ENCODE measurements at regions not wholly inside any gene's neighbourhood (a gene's known extent, or its start where the extent isn't known, plus 50 kb on each side); places are given as distances from the start of the nearest gene placed in this dataset.

GRCh38 chr20:6577451-6577850, 190.0 kb upstream of the BMP2 start:
- ATAC-seq (no peak), DNase-seq (ENCODE audit: low spot score) (no peak)
- Mint-ChIP-seq H3K27me3 (peaks cover 10 to 11% of the 10 kb centered on the region in 2 donors), H3K4me1 (ENCODE audit: low read depth in 2 of 2) (no peaks in the 10 kb centered on the region), H3K4me3 (no peak overlapping the region), H3K36me3 (no peaks in the 10 kb centered on the region), H3K9me3 (peaks cover 5% of the 10 kb centered on the region), H3K27ac (no peak overlapping the region)

- DNase-seq (ENCODE audit: low spot score) (no peak), ATAC-seq (no peak)
- Mint-ChIP-seq H3K27me3 (peaks cover 8 to 11% of the 10 kb centered on the region in 2 donors), H3K27ac (no peak overlapping the region), H3K9me3 (peaks cover 5% of the 10 kb centered on the region), H3K4me3 (no peak overlapping the region), H3K4me1 (ENCODE audit: low read depth in 2 of 2) (no peaks in the 10 kb centered on the region), H3K36me3 (no peaks in the 10 kb centered on the region)
Observed at GRCh38 chr20:6576726-6577125, 190.8 kb upstream of the BMP2 start.

- no peaks in the 10 kb centered on the region for H3K36me3 Mint-ChIP-seq
- H3K27ac Mint-ChIP-seq: no peak overlapping the region
- peaks cover 5% of the 10 kb centered on the region for H3K9me3 Mint-ChIP-seq
- DNase-seq (ENCODE audit: low spot score): no peak
- H3K4me1 Mint-ChIP-seq (ENCODE audit: low read depth in 2 of 2): no peaks in the 10 kb centered on the region
- peaks cover 8 to 11% of the 10 kb centered on the region in 2 donors for H3K27me3 Mint-ChIP-seq
- no peak for ATAC-seq
- no peak overlapping the region for H3K4me3 Mint-ChIP-seq
Observed at GRCh38 chr20:6575912-6576401, 191.5 kb upstream of the BMP2 start.

GRCh38 chr20:6566821-6567220, 200.7 kb upstream of the BMP2 start:
- Mint-ChIP-seq H3K27ac (no peak overlapping the region), H3K9me3 (peaks cover 5% of the 10 kb centered on the region), H3K36me3 (no peaks in the 10 kb centered on the region), H3K4me1 (ENCODE audit: low read depth in 2 of 2) (no peaks in the 10 kb centered on the region), H3K4me3 (no peak overlapping the region), H3K27me3 (peaks cover 7 to 20% of the 10 kb centered on the region in 2 donors)
- no peak for ATAC-seq
- DNase-seq (ENCODE audit: low spot score): no peak

GRCh38 chr20:6562111-6562510, 205.4 kb upstream of the BMP2 start:
- H3K27me3 Mint-ChIP-seq: peaks cover 0 to 5% of the 10 kb centered on the region in 2 donors
- no peak overlapping the region for H3K4me3 Mint-ChIP-seq
- no peaks in the 10 kb centered on the region for H3K9me3 Mint-ChIP-seq
- no peaks in the 10 kb centered on the region for H3K36me3 Mint-ChIP-seq
- ATAC-seq (no peak), DNase-seq (ENCODE audit: low spot score) (no peak)
- H3K27ac Mint-ChIP-seq: no peak overlapping the region
- H3K4me1 Mint-ChIP-seq (ENCODE audit: low read depth in 2 of 2): no peaks in the 10 kb centered on the region

GRCh38 chr20:6560978-6561377, 206.5 kb upstream of the BMP2 start:
- peaks cover 0 to 8% of the 10 kb centered on the region in 2 donors for H3K27me3 Mint-ChIP-seq
- H3K4me1 Mint-ChIP-seq (ENCODE audit: low read depth in 2 of 2): no peaks in the 10 kb centered on the region
- H3K9me3 Mint-ChIP-seq: peaks cover 4% of the 10 kb centered on the region
- no peaks in the 10 kb centered on the region for H3K36me3 Mint-ChIP-seq
- no peak overlapping the region for H3K4me3 Mint-ChIP-seq
- DNase-seq (ENCODE audit: low spot score) (no peak), ATAC-seq (no peak)
- no peak overlapping the region for H3K27ac Mint-ChIP-seq

GRCh38 chr20:6559791-6560190, 207.7 kb upstream of the BMP2 start:
- H3K4me3 Mint-ChIP-seq: no peak overlapping the region
- H3K36me3 Mint-ChIP-seq: no peaks in the 10 kb centered on the region
- peaks cover 4% of the 10 kb centered on the region for H3K9me3 Mint-ChIP-seq
- ATAC-seq: no peak
- H3K27me3 Mint-ChIP-seq: peaks cover 0 to 9% of the 10 kb centered on the region in 2 donors
- DNase-seq (ENCODE audit: low spot score): no peak
- H3K4me1 Mint-ChIP-seq (ENCODE audit: low read depth in 2 of 2): no peaks in the 10 kb centered on the region
- no peak overlapping the region for H3K27ac Mint-ChIP-seq

- DNase-seq (ENCODE audit: low spot score) (no peak), ATAC-seq (no peak)
- Mint-ChIP-seq H3K4me3 (no peak overlapping the region), H3K27ac (no peak overlapping the region), H3K4me1 (ENCODE audit: low read depth in 2 of 2) (no peaks in the 10 kb centered on the region), H3K9me3 (peaks cover 4% of the 10 kb centered on the region), H3K27me3 (peaks cover 0 to 10% of the 10 kb centered on the region in 2 donors), H3K36me3 (no peaks in the 10 kb centered on the region)
Observed at GRCh38 chr20:6558341-6558740, 209.1 kb upstream of the BMP2 start.

- Mint-ChIP-seq H3K4me1 (ENCODE audit: low read depth in 2 of 2) (no peaks in the 10 kb centered on the region), H3K36me3 (no peaks in the 10 kb centered on the region), H3K27ac (no peak overlapping the region), H3K9me3 (peaks cover 6% of the 10 kb centered on the region), H3K4me3 (no peak overlapping the region), H3K27me3 (peaks cover 0 to 4% of the 10 kb centered on the region in 2 donors)
- DNase-seq (ENCODE audit: low spot score): no peak
- no peak for ATAC-seq
Observed at GRCh38 chr20:6533761-6534479, 233.6 kb upstream of the BMP2 start.

- no peak overlapping the region for H3K27ac Mint-ChIP-seq
- ATAC-seq: no peak
- H3K36me3 Mint-ChIP-seq: no peaks in the 10 kb centered on the region
- no peaks in the 10 kb centered on the region for H3K4me1 Mint-ChIP-seq (ENCODE audit: low read depth in 2 of 2)
- H3K27me3 Mint-ChIP-seq: peaks cover 0 to 4% of the 10 kb centered on the region in 2 donors
- peaks cover 6% of the 10 kb centered on the region for H3K9me3 Mint-ChIP-seq
- no peak overlapping the region for H3K4me3 Mint-ChIP-seq
- no peak for DNase-seq (ENCODE audit: low spot score)
Observed at GRCh38 chr20:6533351-6533750, 234.1 kb upstream of the BMP2 start.

GRCh38 chr20:6530779-6531315, 236.6 kb upstream of the BMP2 start:
- Mint-ChIP-seq H3K9me3 (peaks cover 6% of the 10 kb centered on the region), H3K4me3 (no peak overlapping the region), H3K27me3 (peaks cover 0 to 4% of the 10 kb centered on the region in 2 donors), H3K4me1 (ENCODE audit: low read depth in 2 of 2) (no peaks in the 10 kb centered on the region), H3K36me3 (no peaks in the 10 kb centered on the region), H3K27ac (no peak overlapping the region)
- DNase-seq (ENCODE audit: low spot score) (no peak), ATAC-seq (no peak)

GRCh38 chr20:6530254-6530653, 237.2 kb upstream of the BMP2 start:
- Mint-ChIP-seq H3K9me3 (peaks cover 8% of the 10 kb centered on the region), H3K4me1 (ENCODE audit: low read depth in 2 of 2) (no peaks in the 10 kb centered on the region), H3K27ac (no peak overlapping the region), H3K27me3 (peaks cover 0 to 4% of the 10 kb centered on the region in 2 donors), H3K36me3 (no peaks in the 10 kb centered on the region), H3K4me3 (no peak overlapping the region)
- ATAC-seq: no peak
- no peak for DNase-seq (ENCODE audit: low spot score)

GRCh38 chr20:6525447-6526303, 241.8 kb upstream of the BMP2 start:
- Mint-ChIP-seq H3K4me3 (no peak overlapping the region), H3K36me3 (peaks cover 9% of the 10 kb centered on the region), H3K4me1 (ENCODE audit: low read depth in 2 of 2) (no peaks in the 10 kb centered on the region), H3K9me3 (peaks cover 16% of the 10 kb centered on the region), H3K27ac (no peak overlapping the region), H3K27me3 (no peaks in the 10 kb centered on the region)
- ATAC-seq: no peak
- DNase-seq (ENCODE audit: low spot score): no peak

- Mint-ChIP-seq H3K36me3 (peaks cover 9% of the 10 kb centered on the region), H3K27ac (no peak overlapping the region), H3K27me3 (no peaks in the 10 kb centered on the region), H3K9me3 (peaks cover 16% of the 10 kb centered on the region), H3K4me3 (no peak overlapping the region), H3K4me1 (ENCODE audit: low read depth in 2 of 2) (no peaks in the 10 kb centered on the region)
- ATAC-seq: no peak
- no peak for DNase-seq (ENCODE audit: low spot score)
Observed at GRCh38 chr20:6524305-6524704, 243.2 kb upstream of the BMP2 start.
